Prostate gland (tissue), 2 donors: ENCODE measurements at regions not wholly inside any gene's neighbourhood (a gene's known extent, or its start where the extent isn't known, plus 50 kb on each side); places are given as distances from the start of the nearest gene placed in this dataset.
A peak's percentile ranks its signal among the peaks of the same experiment; 100 is the strongest.

Source experiments
- DNase-seq: peaks from one replicate; pipeline ENCODE4 v3.0.0-alpha.2; 2019; ENCODE audit warnings: low spot score
- H3K27ac ChIP-seq, 2 donors: fragments of 200-600 bp; sonication (generic); 2 replicates each; pipeline ENCODE4 v1.5.1; 2017 to 2019
- H3K27me3 ChIP-seq: fragments of 200-600 bp; sonication (generic); replicated peaks from 2 replicates; pipeline ENCODE4 v1.5.1; 2019; ENCODE audit not compliant: insufficient read depth
- H3K36me3 ChIP-seq, 2 donors: fragments of 200-600 bp; sonication (generic); 1 replicate in 1 of 2; 2 replicates in 1 of 2; pipeline versions ENCODE4 v1.5.1 to v1.8.1; 2017 to 2019
- H3K4me1 ChIP-seq: fragments of 200-600 bp; sonication (generic); replicated peaks from 2 replicates; pipeline ENCODE4 v1.5.1; 2019
- H3K4me3 ChIP-seq, 2 donors: fragments of 200-600 bp; sonication (generic); 2 replicates each; pipeline ENCODE4 v1.5.1; 2017 to 2019
- H3K9me3 ChIP-seq: fragments of 200-600 bp; sonication (generic); 2 replicates; pipeline ENCODE4 v1.5.1; 2017
- POLR2A ChIP-seq: fragments of 450-650 bp; IDR thresholded peaks from one replicate; pipeline ENCODE4 v1.6.1; 2016; ENCODE audit warnings: antibody characterized with exemption, mild to moderate bottlenecking
- POLR2AphosphoS5 ChIP-seq: sonication (generic); formaldehyde crosslinking; IDR thresholded peaks from one replicate; pipeline ENCODE4 v1.6.1; 2017; ENCODE audit warnings: antibody characterized with exemption
- WGBS: methylation state at CpG from one replicate; pipeline ENCODE4 v1.1.5; 2018; 5-methylcytosine and 5-hydroxymethylcytosine counted together
- intact Hi-C: fragments of 100-400 bp; cut with DNase I; formaldehyde crosslinking; loops from one replicate; pipeline ENCODE4 v1.14.2; 2022
- TF ChIP-seq, protein P1 (sequence below), 4 experiments: fragments of 200-600 bp in 2 of 4; fragments of 450-650 bp in 2 of 4; sonication (generic) in 2 of 4; IDR thresholded peaks; 1 replicate in 3 of 4; 2 replicates in 1 of 4; pipeline ENCODE4 v1.5.1; 2016 to 2019; ENCODE audit warnings: antibody characterized with exemption in 4 of 4, mild to moderate bottlenecking in 2 of 4, moderate library complexity in 2 of 4

DNA sequence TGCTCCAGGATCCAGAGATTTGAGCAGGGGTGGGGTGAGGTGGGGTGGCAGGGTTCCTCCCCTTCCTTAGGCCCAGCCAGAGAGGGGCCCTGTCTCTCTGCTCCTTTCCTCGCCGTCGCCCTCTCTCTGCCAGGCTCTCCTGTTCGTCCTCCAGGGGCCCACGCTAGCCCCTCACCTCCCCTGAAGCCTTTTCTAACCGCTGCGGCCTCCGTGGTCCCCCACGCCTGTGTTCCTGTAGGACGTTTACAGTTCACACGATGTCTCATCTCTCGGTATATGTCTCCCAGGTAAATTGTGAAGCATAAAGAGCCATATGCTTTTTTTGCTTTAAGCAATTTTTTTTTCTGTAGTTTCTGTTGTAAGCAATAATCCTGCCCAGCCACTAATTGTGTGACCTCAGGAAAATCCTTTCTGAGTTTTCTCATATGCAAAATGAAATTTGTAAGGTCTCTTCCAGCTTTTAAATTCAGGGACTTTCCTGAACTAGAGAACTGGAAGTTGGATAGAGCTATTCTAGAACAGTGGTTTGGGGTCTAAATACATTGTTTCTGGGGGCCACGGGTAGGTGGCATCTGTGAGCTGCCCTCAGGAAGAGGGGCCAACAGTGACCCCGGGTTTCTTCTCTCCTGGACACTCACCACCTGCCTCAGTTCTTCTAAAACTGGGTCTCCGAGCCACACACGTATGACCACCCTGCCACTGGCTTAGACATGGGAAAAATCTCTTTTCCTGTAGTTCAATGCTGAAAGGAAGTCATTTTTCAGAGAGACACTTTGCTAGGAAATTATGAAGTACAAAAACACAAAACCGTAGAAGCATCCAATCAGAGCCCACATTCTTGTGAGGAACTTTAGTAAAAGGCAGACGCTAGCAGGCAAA, 50.2 kb upstream of the ZNF366 start:
- no peak for DNase-seq
- H3K36me3 ChIP-seq: no peaks in the 10 kb centered on the region
- peak overlapping the region; percentile 50 to 64 for H3K27ac ChIP-seq
- WGBS: 43% methylated on average over 18 of the region's 18 CpGs
- no peaks in the 10 kb centered on the region for H3K27me3 ChIP-seq
- peak overlapping the region; percentile 9 to 26 for H3K4me3 ChIP-seq
- no peaks in the 10 kb centered on the region for H3K4me1 ChIP-seq
- TF ChIP-seq POLR2A (no peak), POLR2AphosphoS5 (no peak)
- TF ChIP-seq, protein P1, sequence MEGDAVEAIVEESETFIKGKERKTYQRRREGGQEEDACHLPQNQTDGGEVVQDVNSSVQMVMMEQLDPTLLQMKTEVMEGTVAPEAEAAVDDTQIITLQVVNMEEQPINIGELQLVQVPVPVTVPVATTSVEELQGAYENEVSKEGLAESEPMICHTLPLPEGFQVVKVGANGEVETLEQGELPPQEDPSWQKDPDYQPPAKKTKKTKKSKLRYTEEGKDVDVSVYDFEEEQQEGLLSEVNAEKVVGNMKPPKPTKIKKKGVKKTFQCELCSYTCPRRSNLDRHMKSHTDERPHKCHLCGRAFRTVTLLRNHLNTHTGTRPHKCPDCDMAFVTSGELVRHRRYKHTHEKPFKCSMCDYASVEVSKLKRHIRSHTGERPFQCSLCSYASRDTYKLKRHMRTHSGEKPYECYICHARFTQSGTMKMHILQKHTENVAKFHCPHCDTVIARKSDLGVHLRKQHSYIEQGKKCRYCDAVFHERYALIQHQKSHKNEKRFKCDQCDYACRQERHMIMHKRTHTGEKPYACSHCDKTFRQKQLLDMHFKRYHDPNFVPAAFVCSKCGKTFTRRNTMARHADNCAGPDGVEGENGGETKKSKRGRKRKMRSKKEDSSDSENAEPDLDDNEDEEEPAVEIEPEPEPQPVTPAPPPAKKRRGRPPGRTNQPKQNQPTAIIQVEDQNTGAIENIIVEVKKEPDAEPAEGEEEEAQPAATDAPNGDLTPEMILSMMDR (IDR thresholded peaks at IDR 0.05): no peak
- no peaks in the 10 kb centered on the region for H3K9me3 ChIP-seq
- intact Hi-C loops: no loop called here
